Activated CD4-positive, alpha-beta T cell treated with anti-CD3 and anti-CD28 coated beads, Interleukin-2, amount 50 U/mL, for 48 hours (primary cell): ENCODE measurements at regions not wholly inside any gene's neighbourhood (a gene's known extent, or its start where the extent isn't known, plus 50 kb on each side); places are given as distances from the start of the nearest gene placed in this dataset.

Experiments
- DNase-seq, 2 experiments: peaks; one replicate each; pipeline ENCODE4 v3.0.0-alpha.2; 2020

DNA sequence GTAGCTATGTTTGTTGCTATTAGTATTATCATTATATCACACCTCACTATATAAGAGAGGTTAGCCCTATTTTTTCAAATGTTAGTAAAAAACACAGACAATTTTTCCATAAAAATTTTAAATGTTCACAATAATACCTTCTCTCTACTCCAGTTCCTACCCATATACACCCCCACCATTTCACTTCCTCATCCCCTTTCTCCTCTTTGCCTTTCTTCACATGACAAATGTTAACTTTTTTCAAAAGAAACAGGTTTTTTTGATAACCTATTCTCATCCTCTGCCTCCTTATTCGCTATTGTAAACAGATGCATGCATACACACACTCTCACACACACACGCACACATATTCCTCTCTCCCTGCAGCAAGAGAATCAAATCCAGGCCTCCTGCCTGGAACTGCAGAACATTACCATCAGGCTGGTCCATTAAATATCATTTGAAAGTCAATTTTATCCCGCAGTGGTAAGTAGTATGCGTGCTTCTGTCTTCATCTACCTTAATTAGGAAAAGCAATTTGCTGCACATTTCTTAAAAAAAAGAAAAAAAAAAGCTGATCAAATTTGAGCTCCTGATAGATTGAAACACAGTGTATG is 55.5 kb downstream of the MID1IP1 start:
- DNase-seq: no peak

GRCh38 chrX:38857736-38858523 is 56.7 kb downstream of the MID1IP1 start:
- no peak for DNase-seq

DNA sequence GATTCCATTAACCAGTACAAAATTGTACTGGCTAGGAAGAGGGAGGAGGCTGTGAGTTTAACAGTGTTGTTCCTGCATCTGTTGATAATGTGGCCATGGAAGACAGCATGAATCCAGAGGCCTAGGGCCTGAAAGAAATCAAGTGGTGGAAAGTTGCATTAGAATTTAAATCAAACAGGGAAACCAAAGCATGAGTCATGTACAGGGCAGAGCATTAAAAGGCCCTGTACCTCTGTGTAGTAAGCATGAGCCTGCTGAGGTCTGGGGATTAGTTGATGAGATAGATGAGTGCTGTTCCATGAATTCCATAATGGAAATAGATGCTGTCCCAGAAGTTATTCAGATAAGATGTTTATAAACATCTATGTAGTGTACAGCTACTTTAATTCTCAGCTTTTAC is 58.3 kb downstream of the MID1IP1 start:
- DNase-seq: no peak

DNA sequence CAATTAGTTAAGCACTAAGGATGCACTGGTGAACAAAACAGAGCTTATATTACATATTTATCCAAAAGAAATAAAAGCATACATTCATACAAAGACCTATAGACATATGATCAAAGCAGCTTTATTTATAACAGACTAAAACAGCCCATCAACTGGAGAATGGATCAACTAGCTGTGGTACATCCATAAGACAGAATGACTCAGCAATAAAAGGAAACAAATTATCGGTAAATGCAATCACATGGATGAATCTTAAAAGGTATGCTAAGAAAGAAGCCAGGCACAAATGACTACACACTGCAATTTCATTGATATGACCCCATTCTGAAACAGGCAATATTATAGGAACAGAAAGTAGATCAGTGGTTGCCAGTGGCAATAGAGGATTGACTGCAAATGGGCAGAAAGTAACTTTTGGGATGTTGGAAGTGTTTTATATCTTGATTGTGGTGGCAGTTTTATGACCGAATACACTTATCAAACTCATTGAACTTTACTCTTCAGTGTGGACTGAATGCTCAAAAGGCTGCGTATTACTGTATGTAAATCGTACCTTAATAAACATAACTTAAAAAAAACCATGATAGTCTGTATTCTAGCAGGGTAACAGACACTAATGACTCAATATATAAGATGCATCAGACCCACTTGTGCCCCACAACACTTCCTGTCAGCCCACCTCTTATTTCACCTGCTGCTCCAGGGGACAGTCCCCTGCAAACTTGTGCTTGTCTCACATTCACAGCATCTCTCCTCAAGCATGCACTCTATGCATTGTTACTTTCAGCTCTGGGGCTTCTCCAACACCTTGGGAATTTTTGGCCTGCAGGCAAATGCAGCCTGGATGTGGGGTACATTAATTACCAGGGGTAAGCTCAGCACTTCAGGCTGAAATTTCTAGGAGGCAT is 59.1 kb downstream of the MID1IP1 start:
- DNase-seq: peak; percentile 6 to 20

GRCh38 chrX:38861489-38861888 is 60.2 kb downstream of the MID1IP1 start:
- no peak for DNase-seq

DNA sequence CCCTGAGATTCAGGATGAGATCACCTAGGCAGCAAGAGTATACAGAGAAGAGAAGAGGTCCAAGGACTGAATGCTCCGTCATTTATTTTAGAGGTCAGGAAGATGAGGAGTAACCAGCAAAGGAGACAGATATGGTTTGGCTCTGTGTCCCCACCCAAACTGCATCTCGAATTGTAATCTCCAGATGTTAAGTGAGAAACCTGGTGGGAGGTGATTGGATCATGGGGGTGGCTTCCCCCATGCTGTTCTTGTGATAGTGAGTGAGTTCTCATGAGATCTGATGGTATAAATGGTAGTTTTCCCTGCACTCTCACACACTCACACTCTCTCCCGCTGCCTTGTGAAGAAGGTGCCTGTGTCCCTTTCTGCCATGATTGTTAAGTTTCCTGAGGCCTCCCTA is 60.8 kb downstream of the MID1IP1 start:
- DNase-seq: no peak

DNA sequence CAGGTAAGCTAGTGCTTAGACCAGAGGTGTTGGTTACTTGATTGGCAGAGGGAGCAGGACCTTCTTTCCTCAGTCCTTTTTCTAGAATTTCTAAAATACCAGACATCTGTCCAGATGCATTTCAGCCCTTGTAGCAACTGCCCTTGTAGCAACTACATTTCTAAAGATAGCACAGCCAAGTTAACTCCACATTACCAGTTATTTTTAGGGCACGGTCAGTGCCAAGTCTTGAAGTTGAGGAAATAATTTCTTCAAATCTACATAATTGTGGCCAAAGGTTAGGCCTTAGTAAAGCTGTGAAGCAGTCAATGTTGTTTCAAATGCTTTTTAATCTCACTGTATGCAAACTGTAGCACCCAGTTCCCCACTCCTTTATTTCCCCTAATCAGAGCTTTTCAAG is 62.9 kb downstream of the MID1IP1 start:
- no peak for DNase-seq

GRCh38 chrX:38868321-38868720 is 67.1 kb downstream of the MID1IP1 start:
- DNase-seq: no peak

DNA sequence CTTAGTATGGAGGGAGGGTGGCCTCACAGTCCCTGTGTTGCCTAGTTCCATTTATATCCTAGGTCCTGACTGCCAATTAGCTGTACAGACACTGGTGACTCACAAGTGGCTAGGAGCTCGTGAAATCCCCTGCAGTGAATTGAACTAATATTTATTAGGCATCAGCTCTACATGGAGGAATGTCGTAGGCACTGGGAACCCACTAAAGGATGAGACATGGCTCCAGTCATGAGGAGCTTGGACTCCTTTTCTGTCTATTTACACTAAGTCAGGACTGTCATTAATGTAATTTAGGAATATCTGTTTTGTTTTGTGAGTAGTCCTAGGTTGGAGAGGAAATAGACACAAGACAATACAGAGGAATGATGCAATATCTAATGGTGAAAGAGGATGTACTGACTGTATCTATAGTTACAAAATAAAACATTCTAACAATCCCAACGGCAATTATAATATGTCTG is 67.7 kb downstream of the MID1IP1 start:
- DNase-seq: no peak

DNA sequence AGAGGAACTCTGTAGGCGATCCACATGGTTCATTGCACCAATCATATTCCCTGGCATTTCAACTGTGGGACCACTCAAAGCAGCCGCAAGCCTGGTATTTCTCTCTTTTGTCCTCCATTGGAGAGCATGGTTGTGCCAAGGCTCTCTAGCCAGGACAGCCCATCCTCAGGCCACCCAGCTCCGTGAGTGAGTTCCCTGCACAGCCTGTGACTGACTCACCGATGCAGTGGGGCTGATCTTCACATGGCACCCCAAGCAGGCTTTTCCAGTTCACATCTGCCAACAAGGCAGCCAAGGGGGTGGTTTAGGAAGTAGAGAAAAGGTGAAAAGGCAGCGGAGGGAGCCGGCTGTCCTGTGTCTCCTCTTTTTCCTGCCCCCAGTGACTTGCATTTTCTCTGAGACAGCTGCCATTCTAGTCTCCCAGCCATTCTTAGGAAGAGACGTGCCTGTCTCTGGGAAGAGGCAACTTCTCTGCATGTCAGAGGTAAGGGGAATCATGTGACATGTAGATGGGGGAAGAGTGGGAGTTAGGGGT is 69.2 kb downstream of the MID1IP1 start:
- no peak for DNase-seq

GRCh38 chrX:38871129-38872029 is 70.1 kb downstream of the MID1IP1 start:
- no peak for DNase-seq

DNA sequence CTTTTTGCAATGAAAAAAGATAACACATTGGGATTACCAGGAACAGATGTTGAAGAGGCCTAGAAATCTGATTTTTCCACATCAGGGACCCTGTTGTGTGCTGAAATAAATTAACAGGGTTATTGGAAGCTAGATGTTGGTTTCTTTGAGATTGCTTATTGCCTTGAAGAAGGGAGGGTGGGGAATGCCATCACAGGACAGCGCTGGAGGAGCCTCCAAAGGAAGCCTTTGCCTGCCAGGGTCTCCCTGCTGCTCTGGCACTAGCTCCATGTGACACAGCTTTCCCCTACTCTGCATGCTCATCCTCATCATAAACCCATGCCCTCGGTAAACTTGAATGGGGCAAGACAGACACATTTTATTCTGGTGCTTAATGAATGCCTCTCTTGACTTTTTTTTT is 76.1 kb downstream of the MID1IP1 start:
- no peak for DNase-seq

GRCh38 chrX:38878641-38879340 is 77.5 kb downstream of the MID1IP1 start:
- no peak for DNase-seq

DNA sequence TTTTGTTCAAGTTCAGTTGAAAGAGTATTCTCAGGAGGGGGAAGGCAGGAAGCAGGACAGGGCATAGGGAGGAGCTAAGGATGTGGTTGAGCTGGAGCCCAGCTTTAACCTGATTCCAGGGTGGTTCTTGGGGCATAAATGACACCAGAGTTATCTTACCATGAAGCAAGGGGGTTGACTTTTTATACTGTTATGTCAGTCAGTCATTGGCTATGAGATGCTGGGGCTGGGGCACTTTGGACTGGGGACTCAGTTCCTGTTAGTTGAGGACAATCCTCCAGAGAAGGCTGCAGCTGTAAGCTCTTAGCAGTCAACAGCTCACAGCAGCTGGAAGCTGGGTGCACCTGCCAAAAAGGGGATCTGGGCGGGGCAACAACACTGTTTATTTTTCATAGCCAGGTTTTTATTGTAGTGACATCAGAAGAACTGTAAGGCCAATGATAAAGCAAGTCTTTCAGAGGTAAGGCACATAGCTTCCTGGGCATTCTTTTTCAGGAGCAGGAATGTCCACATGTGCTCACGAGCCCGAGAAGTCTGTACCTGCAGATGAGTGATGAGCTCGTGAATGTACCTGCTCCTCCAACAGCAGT is 78.5 kb downstream of the MID1IP1 start:
- DNase-seq: no peak

DNA sequence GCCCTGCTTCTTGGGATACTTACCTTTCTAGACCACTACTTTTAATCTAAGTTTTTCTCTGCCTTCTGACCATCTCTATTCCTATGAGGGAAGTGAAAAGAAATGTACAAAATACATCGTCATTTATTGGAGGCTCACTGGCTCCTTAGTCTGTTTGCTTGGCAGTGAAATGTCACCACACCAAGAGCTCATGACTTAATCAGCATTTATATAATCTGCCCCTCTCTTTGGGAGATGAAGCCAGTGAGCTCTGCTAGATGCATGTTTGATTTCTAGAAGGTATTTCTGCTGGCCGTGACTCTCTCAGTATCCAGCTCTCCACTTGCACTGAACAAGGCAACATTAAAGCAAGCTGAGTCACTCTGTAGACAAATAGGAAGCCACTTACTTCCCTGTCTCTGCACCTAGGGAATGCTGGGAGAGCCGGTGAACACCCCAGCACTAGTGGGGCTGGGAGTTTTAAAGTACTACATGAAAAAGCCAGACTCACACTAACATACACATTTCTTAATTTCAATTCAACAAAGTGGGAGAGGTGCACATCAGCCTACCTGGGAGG is 79.1 kb downstream of the MID1IP1 start:
- no peak for DNase-seq

DNA sequence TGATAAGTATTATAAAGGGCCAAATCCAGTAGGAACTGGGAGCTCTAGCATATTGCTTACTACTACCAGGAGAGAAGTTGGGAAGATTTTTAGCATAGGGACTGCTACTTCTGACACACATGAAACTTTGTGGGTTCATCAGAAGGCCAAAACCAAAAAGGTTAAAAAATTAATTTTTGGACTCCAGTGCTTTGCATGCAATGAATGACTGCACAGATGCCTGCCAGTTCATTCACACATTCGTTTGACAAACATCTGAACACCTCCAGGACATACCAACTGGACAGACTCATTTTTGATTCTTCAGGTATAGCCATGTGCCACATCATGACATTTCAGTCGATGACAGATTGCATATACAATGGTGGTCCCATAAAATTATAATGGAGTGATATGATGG is 79.8 kb downstream of the MID1IP1 start:
- no peak for DNase-seq

- no peak for DNase-seq
Measured at GRCh38 chrX:38881727-38882126, 80.5 kb downstream of the MID1IP1 start.

DNA sequence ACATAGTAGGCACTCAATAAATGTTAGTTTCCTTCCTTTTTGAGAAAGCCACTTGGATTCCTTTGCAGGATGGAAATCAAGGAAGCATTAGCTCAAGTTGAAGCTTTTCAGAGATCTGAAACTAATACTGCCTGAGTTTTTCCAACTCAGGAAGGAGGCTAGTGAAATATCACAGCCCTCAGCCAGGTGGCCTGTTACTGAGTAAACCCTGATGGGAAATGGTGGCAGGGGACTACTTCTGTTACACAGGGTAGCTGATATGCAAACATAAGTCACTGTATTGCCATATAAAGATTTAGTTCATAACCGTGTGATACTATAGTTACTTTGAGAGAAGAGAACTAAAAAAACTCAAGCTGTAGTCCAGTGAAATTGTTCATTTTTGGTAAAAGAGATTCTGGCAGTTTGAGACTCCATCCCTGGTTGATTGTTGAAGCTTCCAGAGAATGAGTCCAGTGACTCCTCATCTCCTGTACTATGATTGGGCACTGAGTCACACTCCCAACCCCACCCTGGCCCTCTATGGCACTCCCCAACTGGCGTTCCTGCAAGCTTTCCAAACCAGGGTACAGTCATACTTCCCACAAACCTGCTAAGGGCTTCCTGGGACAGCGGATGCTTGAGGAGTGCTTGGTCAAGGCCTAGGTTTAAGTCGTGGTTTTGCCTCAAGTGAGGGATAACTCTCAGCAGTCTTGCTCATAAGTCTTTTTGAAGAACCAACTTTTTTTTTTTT is 81.8 kb downstream of the MID1IP1 start:
- DNase-seq: no peak

- no peak for DNase-seq
Measured at GRCh38 chrX:38886112-38886511, 84.9 kb downstream of the MID1IP1 start.

DNA sequence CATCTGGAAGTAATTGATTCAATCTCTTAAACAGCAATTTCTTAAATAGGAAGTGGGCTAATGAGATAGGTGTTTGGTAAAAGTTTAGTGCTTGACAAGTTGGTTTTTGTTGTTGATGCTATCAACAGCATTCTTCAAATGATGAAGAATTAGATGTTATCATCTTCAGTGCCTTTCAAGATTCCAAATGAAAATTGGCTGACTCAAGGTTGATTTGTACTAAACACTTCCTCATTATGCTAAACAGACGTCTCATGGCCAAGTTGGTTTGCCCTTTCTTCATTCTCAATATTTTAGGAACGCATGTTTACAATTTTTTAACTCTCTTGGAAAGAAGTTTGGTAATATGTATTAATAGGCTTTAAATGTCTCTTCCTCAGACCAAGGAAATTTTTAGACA is 86.0 kb downstream of the MID1IP1 start:
- DNase-seq: no peak
